ENCODE measurements at regions not wholly inside any gene's neighbourhood (a gene's known extent, or its start where the extent isn't known, plus 50 kb on each side); places are given as distances from the start of the nearest gene placed in this dataset.

DNA sequence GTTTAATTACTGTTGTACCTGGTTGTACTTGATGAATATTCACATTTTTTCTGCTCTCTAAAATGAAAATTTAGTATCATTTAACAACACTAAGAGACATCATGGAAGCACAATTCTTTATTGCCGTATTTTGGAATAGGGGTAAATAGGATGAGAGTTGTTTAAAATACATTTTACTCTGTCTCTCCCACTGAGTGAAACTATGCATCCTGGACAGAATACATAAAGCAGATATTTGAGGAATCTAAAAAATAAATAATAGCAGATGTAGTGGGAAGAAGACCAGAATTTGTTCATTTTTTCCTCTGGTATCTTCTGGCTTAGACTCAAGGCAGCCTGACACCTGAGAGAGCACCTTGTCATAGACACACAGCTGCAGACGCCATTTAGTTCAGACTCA is 119.1 kb upstream of the AHI1 start:
- no peak overlapping the region for H3K27ac ChIP-seq (ENCODE audit: low read depth in 1 of 2, low read length in 1 of 2)
- no peaks in the 10 kb centered on the region for H3K36me3 ChIP-seq (ENCODE audit: control insufficient read depth in 4 of 4, insufficient read depth in 4 of 4, low read length in 4 of 4)
- no peaks in the 10 kb centered on the region for H3K9me3 ChIP-seq (ENCODE audit: control insufficient read depth in 4 of 4, insufficient read depth in 3 of 4, low read length in 3 of 4)
- ATAC-seq (ENCODE audit: insufficient read depth, low FRiP score) (no peak), DNase-seq (no peak)
- no peaks in the 10 kb centered on the region for H3K27me3 ChIP-seq (ENCODE audit: control insufficient read depth in 3 of 3, insufficient read depth in 3 of 3, low read length in 2 of 3)
- TF ChIP-seq, protein P1, sequence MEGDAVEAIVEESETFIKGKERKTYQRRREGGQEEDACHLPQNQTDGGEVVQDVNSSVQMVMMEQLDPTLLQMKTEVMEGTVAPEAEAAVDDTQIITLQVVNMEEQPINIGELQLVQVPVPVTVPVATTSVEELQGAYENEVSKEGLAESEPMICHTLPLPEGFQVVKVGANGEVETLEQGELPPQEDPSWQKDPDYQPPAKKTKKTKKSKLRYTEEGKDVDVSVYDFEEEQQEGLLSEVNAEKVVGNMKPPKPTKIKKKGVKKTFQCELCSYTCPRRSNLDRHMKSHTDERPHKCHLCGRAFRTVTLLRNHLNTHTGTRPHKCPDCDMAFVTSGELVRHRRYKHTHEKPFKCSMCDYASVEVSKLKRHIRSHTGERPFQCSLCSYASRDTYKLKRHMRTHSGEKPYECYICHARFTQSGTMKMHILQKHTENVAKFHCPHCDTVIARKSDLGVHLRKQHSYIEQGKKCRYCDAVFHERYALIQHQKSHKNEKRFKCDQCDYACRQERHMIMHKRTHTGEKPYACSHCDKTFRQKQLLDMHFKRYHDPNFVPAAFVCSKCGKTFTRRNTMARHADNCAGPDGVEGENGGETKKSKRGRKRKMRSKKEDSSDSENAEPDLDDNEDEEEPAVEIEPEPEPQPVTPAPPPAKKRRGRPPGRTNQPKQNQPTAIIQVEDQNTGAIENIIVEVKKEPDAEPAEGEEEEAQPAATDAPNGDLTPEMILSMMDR (IDR thresholded peaks at IDR 0.05; ENCODE audit: control extremely low read depth, extremely low read depth): no peak
- no peak overlapping the region for H3K4me3 ChIP-seq
- 87 to 91% methylated on average over 2 of the region's 2 CpGs for WGBS, 2 donors
- H3K9ac ChIP-seq (ENCODE audit: insufficient read depth in 1 of 2, low read length in 2 of 2): no peak overlapping the region
- no peaks in the 10 kb centered on the region for H3K4me1 ChIP-seq (ENCODE audit: control insufficient read depth in 5 of 5, insufficient read depth in 5 of 5, low read length in 5 of 5)

DNA sequence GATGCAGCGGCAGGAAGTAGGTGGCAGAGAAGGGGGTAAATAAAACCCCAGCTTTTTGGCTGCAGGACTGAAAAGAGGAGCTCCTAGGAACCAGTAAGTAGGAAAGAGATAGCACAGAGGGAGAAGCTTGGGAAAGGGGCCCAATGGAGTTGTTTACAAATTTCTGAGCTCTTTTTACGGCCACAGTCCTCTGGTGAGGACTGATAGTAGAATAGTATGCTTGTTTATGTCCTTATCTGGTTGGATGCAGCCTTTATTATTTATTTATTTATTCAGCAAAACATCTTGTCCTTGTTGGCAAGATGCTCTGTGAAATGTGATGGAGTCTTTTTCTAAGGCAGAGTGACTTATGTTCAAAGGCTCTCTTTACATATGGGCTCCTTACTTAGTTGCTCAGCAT is 119.7 kb upstream of the AHI1 start:
- Histone ChIP-seq H3K9me3 (ENCODE audit: control insufficient read depth in 4 of 4, insufficient read depth in 3 of 4, low read length in 3 of 4) (no peaks in the 10 kb centered on the region), H3K4me3 (no peak overlapping the region), H3K9ac (ENCODE audit: insufficient read depth in 1 of 2, low read length in 2 of 2) (no peak overlapping the region), H3K4me1 (ENCODE audit: control insufficient read depth in 5 of 5, insufficient read depth in 5 of 5, low read length in 5 of 5) (no peaks in the 10 kb centered on the region), H3K36me3 (ENCODE audit: control insufficient read depth in 4 of 4, insufficient read depth in 4 of 4, low read length in 4 of 4) (no peaks in the 10 kb centered on the region), H3K27me3 (ENCODE audit: control insufficient read depth in 3 of 3, insufficient read depth in 3 of 3, low read length in 2 of 3) (no peaks in the 10 kb centered on the region), H3K27ac (ENCODE audit: low read depth in 1 of 2, low read length in 1 of 2) (no peak overlapping the region)
- TF ChIP-seq, protein P1 (IDR thresholded peaks at IDR 0.05; ENCODE audit: control extremely low read depth, extremely low read depth): no peak
- DNase-seq (no peak), ATAC-seq (ENCODE audit: insufficient read depth, low FRiP score) (no peak)
- WGBS, 2 donors: 85 to 90% methylated on average over 2 of the region's 2 CpGs

DNA sequence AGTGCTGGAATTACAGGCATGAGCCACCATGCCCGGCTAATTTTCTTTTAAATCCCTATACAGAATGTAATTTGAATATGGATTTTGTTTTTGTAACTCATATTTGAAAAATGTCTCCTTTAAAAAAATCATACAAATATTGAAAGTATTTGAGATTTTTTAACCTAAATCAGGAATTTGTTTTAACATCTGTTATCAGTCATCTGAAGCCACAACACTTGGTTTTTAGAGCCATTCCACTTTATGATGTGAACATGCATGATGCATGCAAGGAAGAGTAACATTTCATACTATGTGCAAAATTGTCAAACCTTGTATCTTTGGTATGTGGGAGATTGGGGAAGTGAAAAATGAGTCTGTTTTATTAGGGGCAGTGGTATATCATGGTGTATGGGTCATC is 124.5 kb upstream of the AHI1 start:
- no peak for ATAC-seq (ENCODE audit: insufficient read depth, low FRiP score)
- TF ChIP-seq, protein P1 (IDR thresholded peaks at IDR 0.05; ENCODE audit: control extremely low read depth, extremely low read depth): no peak
- Histone ChIP-seq H3K27me3 (ENCODE audit: control insufficient read depth in 3 of 3, insufficient read depth in 3 of 3, low read length in 2 of 3) (no peaks in the 10 kb centered on the region), H3K36me3 (ENCODE audit: control insufficient read depth in 4 of 4, insufficient read depth in 4 of 4, low read length in 4 of 4) (no peaks in the 10 kb centered on the region), H3K27ac (ENCODE audit: low read depth in 1 of 2, low read length in 1 of 2) (no peak overlapping the region), H3K4me3 (no peak overlapping the region), H3K9ac (ENCODE audit: insufficient read depth in 1 of 2, low read length in 2 of 2) (no peak overlapping the region), H3K4me1 (ENCODE audit: control insufficient read depth in 5 of 5, insufficient read depth in 5 of 5, low read length in 5 of 5) (peaks cover 0 to 6% (median 0%) of the 10 kb centered on the region in 5 donors), H3K9me3 (ENCODE audit: control insufficient read depth in 4 of 4, insufficient read depth in 3 of 4, low read length in 3 of 4) (peaks cover 0 to 5% (median 0%) of the 10 kb centered on the region in 4 donors)
- WGBS, 2 donors: 97 to 98% methylated on average over 1 of the region's 1 CpG
- DNase-seq: no peak

DNA sequence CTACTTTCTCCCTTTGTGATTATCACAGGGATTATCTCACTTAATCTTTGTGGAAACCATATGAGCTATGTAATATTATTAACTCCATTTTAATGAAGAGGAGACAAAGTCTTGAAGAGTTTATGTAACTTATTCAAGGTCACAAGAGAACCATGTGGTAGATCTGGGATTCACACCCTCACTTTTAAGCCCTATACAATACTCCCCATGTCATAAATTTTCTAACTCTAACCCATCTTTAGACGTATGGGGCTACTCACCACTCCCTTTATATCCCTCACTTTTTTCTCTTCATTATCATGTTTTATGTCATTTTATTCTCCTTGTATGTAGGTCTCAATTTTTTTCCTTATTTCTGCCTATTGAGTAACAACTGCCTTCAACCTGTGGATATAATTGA is 126.4 kb upstream of the AHI1 start:
- TF ChIP-seq, protein P1 (IDR thresholded peaks at IDR 0.05; ENCODE audit: control extremely low read depth, extremely low read depth): no peak
- DNase-seq (no peak), ATAC-seq (ENCODE audit: insufficient read depth, low FRiP score) (no peak)
- H3K9me3 ChIP-seq (ENCODE audit: control insufficient read depth in 4 of 4, insufficient read depth in 3 of 4, low read length in 3 of 4): peaks cover 0 to 5% (median 0%) of the 10 kb centered on the region in 4 donors
- WGBS, 2 donors: 83 to 87% methylated on average over 1 of the region's 1 CpG
- no peak overlapping the region for H3K9ac ChIP-seq (ENCODE audit: insufficient read depth in 1 of 2, low read length in 2 of 2)
- H3K36me3 ChIP-seq (ENCODE audit: control insufficient read depth in 4 of 4, insufficient read depth in 4 of 4, low read length in 4 of 4): no peaks in the 10 kb centered on the region
- H3K4me3 ChIP-seq: no peak overlapping the region
- H3K27me3 ChIP-seq (ENCODE audit: control insufficient read depth in 3 of 3, insufficient read depth in 3 of 3, low read length in 2 of 3): no peaks in the 10 kb centered on the region
- H3K27ac ChIP-seq (ENCODE audit: low read depth in 1 of 2, low read length in 1 of 2): no peak overlapping the region
- peaks cover 0 to 6% (median 0%) of the 10 kb centered on the region in 5 donors for H3K4me1 ChIP-seq (ENCODE audit: control insufficient read depth in 5 of 5, insufficient read depth in 5 of 5, low read length in 5 of 5)
